ENCODE measurements at regions not wholly inside any gene's neighbourhood (a gene's known extent, or its start where the extent isn't known, plus 50 kb on each side); places are given as distances from the start of the nearest gene placed in this dataset.

- TF ChIP-seq POLR2AphosphoS5 (IDR thresholded peaks at IDR 0.05) (no peak), CTCF (IDR thresholded peaks at IDR 0.05) (no peak)
These were observed 212.3 kb upstream of the PCDH15 start for GRCh38 chr10:55013318-55013717.
